HG03039 (cell line): ENCODE measurements at regions not wholly inside any gene's neighbourhood (a gene's known extent, or its start where the extent isn't known, plus 50 kb on each side); places are given as distances from the start of the nearest gene placed in this dataset.
"Not testable (repeated sequence)": the region's sequence is repeated elsewhere in the genome, so short reads cannot be mapped to it uniquely, and the experiment has no call there.

Source experiments
- ATAC-seq: cut with Tn5 transposase; IDR thresholded peaks from one replicate; pipeline ENCODE4 v1.9.1; 2021; ENCODE audit warnings: mild to moderate bottlenecking, moderate library complexity; ENCODE audit not compliant: unreplicated experiment

DNA sequence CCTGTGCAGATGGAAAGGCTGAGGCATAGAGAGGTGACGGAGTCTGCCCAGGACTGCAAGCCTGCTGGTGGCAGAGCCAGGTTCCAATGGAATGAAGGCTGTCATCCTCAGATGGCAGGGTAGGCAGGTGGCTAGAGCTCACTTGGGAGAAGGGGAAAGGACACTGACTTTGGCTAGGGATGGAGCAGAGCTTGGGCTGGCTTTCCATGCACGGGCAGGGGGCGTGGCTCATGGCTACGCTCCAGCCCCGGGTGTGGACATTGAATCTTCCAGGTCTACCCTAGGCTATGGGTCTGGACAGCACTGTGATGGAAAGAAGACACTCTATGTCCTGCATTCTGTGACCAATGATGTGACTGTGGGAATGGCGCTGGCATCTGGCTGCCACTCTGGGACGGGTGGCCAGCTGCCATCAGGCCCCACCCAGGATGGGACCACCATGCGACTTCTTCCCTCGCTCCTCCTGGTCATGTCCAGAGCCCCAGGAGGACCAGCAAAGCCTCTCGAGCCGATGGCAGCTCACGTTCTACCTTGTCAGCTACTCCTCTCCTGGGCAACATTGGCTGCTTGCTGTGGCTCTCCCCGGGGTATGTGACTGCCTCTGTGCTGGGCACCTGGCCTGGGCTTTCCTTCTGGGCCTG is 398.7 kb downstream of the TMEM121 start:
- no peak for ATAC-seq

GRCh38 chr14:105925615-105926372 is 399.4 kb downstream of the TMEM121 start:
- no peak for ATAC-seq

- no peak for ATAC-seq
These were observed 400.2 kb downstream of the TMEM121 start for GRCh38 chr14:105926373-105927095.

DNA sequence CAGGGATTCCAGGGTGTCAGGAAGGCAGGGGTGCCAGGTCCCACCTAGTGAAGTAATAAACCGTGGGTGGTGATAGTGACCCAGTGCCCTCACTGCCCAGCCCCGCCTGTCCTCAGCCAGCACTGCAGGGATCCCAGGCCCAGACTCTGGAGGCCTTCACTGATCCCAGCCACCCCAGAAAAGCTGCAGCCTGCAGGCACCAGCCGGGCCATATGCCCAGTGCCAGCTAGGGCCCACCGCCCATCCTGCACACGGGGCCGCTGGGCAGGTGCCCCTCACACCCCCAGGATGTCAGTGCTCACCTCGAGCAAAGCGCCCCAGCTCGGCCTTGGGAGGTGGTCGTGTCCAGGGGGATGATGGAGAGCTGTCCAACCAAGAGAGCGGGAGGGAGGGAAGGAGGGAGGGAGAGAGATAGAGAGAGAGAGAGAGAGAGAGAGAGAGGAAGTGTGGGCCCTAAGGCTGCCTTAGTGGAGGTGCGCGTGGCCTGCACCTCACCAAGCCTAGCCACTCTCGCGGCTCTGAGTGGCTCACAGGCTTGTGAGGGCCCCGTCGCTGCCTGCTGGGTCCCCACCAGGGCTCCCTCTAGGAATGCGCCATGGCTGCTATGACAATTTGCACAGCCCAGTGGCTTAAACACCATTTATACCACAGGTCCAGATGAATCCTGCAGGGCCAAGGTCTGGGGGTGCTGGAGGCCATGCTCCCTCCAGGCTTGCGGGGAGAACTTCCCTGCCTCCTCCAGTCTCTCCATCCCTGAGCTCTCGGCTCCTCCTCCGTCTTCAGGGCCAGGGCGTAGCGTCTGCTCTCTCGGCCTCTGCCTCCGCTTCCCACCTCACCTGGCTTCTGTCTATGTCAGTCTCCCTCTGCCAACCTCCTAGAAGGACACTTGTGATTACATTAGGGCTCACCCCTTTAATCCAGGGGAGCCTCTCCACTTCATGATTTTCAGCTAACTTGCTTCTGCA is 401.0 kb downstream of the TMEM121 start:
- no peak for ATAC-seq

DNA sequence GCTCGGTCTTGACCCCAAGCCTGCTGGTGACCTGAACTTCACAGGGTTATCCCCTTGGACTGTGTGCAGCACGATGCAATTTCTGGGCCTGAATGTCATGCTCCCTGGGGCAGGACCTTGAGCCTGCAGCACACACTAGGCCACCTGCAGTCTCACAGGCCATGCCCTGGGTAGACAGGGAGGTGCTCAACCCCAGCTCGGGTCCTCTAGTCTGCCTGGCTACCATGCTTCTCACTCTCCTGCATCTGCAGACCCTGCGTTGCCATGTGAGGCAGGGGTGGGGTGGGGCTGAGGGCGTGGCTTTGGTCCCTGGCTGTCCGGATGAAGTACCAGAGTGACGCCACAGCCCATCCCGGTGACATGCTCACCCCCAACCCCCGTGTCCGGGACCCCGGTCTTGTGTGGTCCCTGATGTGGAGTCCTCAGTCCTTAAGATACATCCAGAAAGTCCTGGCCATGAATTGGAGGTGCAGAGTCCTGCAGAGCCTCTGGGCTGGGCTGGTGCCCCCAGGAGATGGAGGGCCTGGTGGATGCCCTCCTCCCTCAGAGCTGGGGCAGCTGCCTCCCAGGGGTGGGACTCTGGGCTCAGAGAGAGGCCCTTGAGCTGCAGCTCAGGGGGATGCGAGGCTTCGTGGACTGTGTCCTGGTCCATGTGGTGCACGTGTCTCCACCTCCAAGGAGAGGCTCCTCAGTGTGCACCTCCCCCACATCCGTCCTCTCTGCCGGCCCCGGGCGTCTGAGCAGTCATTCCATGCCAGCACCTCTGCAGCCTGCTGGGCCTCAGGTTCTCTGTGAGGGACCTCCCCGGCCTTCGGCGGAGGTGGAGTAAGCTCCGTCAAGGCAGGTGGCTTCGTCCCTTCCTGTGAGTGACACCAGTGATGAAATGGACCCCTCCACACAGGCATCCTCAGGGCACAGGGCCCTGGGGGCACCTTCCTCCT is 402.1 kb downstream of the TMEM121 start:
- ATAC-seq = not testable (repeated sequence)

GRCh38 chr14:105929327-105930081 is 403.1 kb downstream of the TMEM121 start:
- no peak for ATAC-seq

- no peak for ATAC-seq
These were observed 404.2 kb downstream of the TMEM121 start for GRCh38 chr14:105930572-105930971.

- no peak for ATAC-seq
These were observed 405.6 kb downstream of the TMEM121 start for GRCh38 chr14:105931808-105932483.

DNA sequence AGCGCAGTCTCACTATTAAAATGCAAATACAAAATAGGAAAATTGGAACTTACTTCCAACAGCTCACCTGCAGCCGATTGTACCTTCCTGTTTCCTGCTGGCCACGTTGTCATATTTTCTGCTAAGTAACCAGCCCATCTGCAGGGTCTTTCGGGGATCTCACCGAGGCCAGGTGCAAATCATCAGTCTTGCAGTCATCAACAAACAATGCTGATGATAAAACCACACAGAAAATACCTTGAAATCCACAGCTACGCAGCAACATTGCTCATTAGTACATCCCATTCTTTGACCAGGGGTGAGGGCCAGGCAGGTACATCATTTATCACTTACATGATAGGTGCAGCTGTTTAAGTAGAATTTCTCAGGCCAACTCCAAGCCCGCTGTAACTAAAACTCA is 406.9 kb downstream of the TMEM121 start:
- ATAC-seq = no peak

DNA sequence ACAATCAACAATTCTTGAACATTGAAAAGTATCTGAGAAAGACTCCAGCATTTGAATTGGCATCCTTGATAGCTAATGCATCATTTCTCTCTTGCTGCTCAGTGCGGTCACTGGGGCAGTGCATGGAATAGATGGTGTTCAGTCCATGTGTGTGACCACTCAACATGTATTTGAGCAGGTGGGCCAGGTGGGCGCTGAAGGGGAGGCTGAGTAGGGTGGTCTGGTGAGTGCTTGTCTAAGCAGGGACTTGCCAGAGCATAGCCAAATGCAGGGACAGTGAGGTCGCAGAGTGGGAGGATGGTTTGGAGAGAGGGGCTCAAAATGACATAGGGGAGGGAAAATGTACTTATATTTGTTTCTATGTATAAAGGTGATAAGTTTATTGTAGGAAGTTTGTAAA is 409.0 kb downstream of the TMEM121 start:
- ATAC-seq = no peak

DNA sequence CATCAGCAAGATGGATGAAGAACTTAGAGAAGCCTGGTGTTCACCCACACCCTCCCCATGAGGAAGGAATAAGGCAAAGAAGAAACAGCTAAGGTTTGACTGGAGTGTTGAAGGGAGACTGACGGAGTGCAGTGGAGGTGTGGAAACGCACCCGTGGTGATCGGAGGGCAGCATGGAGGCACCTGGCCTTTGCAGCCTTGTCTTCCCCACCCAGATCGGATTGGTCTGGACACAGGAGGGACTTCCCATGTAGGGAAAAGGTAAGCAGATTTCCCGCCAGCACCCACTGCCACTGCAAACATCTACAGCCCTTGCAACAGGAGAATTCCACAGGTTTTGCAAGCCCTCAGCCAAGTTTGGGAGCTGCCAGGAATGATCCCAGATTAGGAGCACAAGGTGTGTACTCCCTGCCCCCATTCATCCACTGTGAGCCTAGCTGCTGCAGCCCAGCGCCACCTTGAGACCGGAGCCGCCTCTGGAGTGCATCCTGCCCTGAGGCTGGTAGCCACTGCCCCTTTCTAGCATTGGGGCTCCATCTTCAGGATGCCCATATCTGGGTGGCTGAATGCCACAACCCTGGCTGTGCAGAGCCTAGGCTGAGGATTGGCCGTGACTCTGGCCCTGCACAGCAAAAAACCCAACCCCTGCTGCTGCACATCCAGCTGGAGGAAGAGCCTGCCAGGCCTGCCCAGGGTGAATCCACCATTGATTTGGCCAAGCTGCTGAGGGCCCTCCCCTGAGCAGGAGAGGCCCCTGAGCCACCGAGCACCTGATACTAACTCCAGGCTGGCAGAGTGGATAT is 411.1 kb downstream of the TMEM121 start:
- ATAC-seq = no peak

- no peak for ATAC-seq
These were observed 411.9 kb downstream of the TMEM121 start for GRCh38 chr14:105938055-105938863.

- no peak for ATAC-seq
These were observed 412.6 kb downstream of the TMEM121 start for GRCh38 chr14:105938959-105939358.

GRCh38 chr14:105939810-105940508 is 413.6 kb downstream of the TMEM121 start:
- no peak for ATAC-seq

- no peak for ATAC-seq
These were observed 414.3 kb downstream of the TMEM121 start for GRCh38 chr14:105940534-105941225.
